Osteocyte (in vitro differentiated cells): ENCODE measurements at regions not wholly inside any gene's neighbourhood (a gene's known extent, or its start where the extent isn't known, plus 50 kb on each side); places are given as distances from the start of the nearest gene placed in this dataset.

ENCODE experiments used
- DNase-seq: peaks from one replicate; pipeline ENCODE4 v3.0.0; 2021; ENCODE audit warnings: mixed read lengths; ENCODE audit not compliant: unreplicated experiment; ENCODE audit errors: extremely low spot score
- H3K27ac Mint-ChIP-seq: one replicate; pipeline ENCODE4 v1.8.0; 2021; ENCODE audit warnings: mild to moderate bottlenecking, mixed read lengths; ENCODE audit not compliant: unreplicated experiment
- H3K27me3 Mint-ChIP-seq: one replicate; pipeline ENCODE4 v1.8.0; 2021; ENCODE audit warnings: mixed read lengths; ENCODE audit not compliant: unreplicated experiment
- H3K36me3 Mint-ChIP-seq: one replicate; pipeline ENCODE4 v1.8.0; 2021; ENCODE audit warnings: mixed read lengths; ENCODE audit not compliant: unreplicated experiment
- H3K4me1 Mint-ChIP-seq: one replicate; pipeline ENCODE4 v1.8.0; 2021; ENCODE audit warnings: mixed read lengths; ENCODE audit not compliant: unreplicated experiment
- H3K4me3 Mint-ChIP-seq: one replicate; pipeline ENCODE4 v1.8.0; 2021; ENCODE audit warnings: mild to moderate bottlenecking, moderate library complexity, mixed read lengths; ENCODE audit not compliant: unreplicated experiment
- H3K9me3 Mint-ChIP-seq: one replicate; pipeline ENCODE4 v1.8.0; 2021; ENCODE audit warnings: mixed read lengths; ENCODE audit not compliant: unreplicated experiment
- TF ChIP-seq, protein P1 (sequence below): fragments of 200-600 bp; sonication (generic); IDR thresholded peaks from 2 replicates; pipeline ENCODE4 v1.5.0; 2021; ENCODE audit warnings: antibody characterized with exemption, mild to moderate bottlenecking, moderate library complexity

DNA sequence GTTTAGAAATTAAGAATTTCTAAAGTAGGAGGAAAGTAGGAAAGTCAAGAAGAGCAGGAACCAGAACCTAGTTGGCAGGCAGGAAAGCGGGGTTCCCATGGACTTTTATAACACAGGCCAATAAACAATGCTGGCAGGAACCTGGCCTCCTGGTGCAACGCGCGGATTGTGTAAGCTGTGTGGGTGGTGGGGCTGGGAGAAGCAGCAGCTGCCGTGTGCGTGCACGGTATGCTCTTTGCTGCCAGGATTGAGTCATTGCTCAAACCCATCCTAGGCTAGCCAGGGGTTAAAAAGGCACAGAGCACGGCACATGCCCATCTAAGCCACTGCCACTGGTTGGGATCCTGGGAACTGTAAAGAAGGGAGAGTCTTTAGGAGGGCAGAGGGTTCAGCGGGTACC, 209.9 kb upstream of the RGMA start:
- Mint-ChIP-seq H3K4me1 (no peaks in the 10 kb centered on the region), H3K9me3 (no peaks in the 10 kb centered on the region), H3K4me3 (no peak overlapping the region), H3K27me3 (no peaks in the 10 kb centered on the region), H3K36me3 (no peaks in the 10 kb centered on the region), H3K27ac (no peak overlapping the region)
- TF ChIP-seq, protein P1, sequence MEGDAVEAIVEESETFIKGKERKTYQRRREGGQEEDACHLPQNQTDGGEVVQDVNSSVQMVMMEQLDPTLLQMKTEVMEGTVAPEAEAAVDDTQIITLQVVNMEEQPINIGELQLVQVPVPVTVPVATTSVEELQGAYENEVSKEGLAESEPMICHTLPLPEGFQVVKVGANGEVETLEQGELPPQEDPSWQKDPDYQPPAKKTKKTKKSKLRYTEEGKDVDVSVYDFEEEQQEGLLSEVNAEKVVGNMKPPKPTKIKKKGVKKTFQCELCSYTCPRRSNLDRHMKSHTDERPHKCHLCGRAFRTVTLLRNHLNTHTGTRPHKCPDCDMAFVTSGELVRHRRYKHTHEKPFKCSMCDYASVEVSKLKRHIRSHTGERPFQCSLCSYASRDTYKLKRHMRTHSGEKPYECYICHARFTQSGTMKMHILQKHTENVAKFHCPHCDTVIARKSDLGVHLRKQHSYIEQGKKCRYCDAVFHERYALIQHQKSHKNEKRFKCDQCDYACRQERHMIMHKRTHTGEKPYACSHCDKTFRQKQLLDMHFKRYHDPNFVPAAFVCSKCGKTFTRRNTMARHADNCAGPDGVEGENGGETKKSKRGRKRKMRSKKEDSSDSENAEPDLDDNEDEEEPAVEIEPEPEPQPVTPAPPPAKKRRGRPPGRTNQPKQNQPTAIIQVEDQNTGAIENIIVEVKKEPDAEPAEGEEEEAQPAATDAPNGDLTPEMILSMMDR: no peak
- DNase-seq: peak; percentile 48

DNA sequence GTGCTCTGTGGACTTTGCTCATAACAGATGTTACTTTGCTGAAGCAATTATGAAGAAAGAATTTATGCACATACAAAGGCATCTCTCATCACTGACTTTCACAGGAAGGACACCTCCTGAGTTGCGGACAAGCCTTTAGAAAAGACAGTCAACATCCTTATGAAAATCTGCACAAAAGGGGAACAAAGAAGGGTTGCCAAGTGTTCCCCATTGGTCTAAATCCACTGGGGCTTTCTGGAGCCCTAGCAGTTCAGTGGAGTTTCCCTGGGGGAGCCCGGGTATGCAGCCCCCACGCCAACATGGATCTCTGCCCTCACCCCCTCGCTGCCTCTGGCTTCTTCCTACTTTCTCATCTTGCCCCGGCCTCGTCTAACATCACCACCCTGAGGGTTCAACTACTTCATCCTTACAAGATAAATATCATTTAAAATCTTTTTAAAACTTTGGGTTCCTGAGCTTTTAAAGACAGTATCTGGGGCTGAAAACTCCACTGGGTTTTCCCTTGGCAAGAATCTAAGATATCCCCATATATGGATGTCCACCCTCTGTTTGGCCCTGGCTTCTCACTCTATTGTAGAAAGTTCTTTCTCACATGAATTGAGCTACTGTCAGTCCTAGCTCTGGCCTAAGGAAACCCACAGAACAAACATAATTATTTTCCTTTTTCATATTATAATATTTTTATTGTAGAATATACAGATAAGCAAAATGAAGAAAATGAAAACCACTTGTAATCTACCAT, 207.9 kb upstream of the RGMA start:
- H3K4me3 Mint-ChIP-seq: no peak overlapping the region
- H3K4me1 Mint-ChIP-seq: no peaks in the 10 kb centered on the region
- peak; percentile 30 for DNase-seq
- no peak overlapping the region for H3K27ac Mint-ChIP-seq
- TF ChIP-seq, protein P1: no peak
- no peaks in the 10 kb centered on the region for H3K9me3 Mint-ChIP-seq
- H3K36me3 Mint-ChIP-seq: no peaks in the 10 kb centered on the region
- no peaks in the 10 kb centered on the region for H3K27me3 Mint-ChIP-seq

GRCh38 chr15:93294896-93295295, 205.9 kb upstream of the RGMA start:
- no peaks in the 10 kb centered on the region for H3K36me3 Mint-ChIP-seq
- no peaks in the 10 kb centered on the region for H3K4me1 Mint-ChIP-seq

DNA sequence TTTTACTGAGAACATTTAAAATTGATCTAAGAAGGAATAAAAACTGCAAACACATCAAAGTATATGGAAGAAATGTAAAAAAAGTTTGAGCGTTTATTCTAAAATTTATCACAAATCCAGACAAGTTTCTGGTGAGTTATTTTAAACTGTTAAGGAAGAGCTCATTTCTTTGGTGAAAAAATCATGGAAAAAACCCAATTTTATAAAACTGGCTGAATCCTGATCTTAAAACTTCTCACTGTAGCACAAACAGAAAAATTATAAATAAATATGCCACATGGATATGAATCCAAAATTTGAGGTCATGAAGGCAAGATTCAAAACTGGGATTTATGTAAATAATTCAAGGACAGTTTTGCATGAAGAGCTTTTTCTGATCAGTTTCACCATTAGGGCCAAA, 205.1 kb upstream of the RGMA start:
- DNase-seq: no peak
- no peaks in the 10 kb centered on the region for H3K9me3 Mint-ChIP-seq
- H3K4me1 Mint-ChIP-seq: no peaks in the 10 kb centered on the region
- no peak overlapping the region for H3K4me3 Mint-ChIP-seq
- no peak overlapping the region for H3K27ac Mint-ChIP-seq
- TF ChIP-seq, protein P1: no peak
- H3K36me3 Mint-ChIP-seq: no peaks in the 10 kb centered on the region
- H3K27me3 Mint-ChIP-seq: no peaks in the 10 kb centered on the region

More at GRCh38 chr15:93294896-93295295, 205.9 kb upstream of the RGMA start:
- TF ChIP-seq, protein P1: no peak
- DNase-seq: no peak
- Mint-ChIP-seq H3K9me3 (no peaks in the 10 kb centered on the region), H3K27me3 (no peaks in the 10 kb centered on the region), H3K27ac (no peak overlapping the region), H3K4me3 (no peak overlapping the region)

DNA sequence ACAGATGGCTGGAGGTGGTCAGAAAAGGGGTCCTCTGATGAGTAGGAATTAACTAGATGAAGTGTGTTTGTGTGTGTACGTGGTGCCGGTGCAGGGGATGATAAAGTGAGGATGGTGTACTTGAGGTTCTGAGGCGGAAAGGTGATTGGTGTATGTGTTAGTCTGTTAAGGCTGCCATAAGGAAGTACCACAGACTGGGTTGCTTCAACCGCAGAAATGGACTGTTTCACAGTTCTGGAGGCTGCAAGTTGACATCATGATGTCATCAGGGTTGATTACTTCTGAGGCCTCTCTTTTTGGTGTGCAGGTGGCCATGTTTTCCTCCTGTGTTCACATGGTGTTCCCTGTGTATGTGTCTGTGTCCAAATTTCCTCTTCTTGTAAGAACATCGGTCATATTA, 202.4 kb upstream of the RGMA start:
- TF ChIP-seq, protein P1: no peak
- H3K4me1 Mint-ChIP-seq: no peaks in the 10 kb centered on the region
- H3K27me3 Mint-ChIP-seq: no peaks in the 10 kb centered on the region
- H3K9me3 Mint-ChIP-seq: no peaks in the 10 kb centered on the region
- DNase-seq: peak; percentile 51
- no peak overlapping the region for H3K27ac Mint-ChIP-seq
- H3K4me3 Mint-ChIP-seq: no peak overlapping the region
- no peaks in the 10 kb centered on the region for H3K36me3 Mint-ChIP-seq
